SK-N-SH treated with all-trans-retinoic acid at 6 μM for 48 hours (cell line): ENCODE measurements at regions not wholly inside any gene's neighbourhood (a gene's known extent, or its start where the extent isn't known, plus 50 kb on each side); places are given as distances from the start of the nearest gene placed in this dataset.
"Not testable (repeated sequence)": the region's sequence is repeated elsewhere in the genome, so short reads cannot be mapped to it uniquely, and the experiment has no call there.

ENCODE experiments used
- ATAC-seq: fragments of 200-7000 bp; cut with Tn5 transposase; 3 replicates; pipeline ENCODE4 v1.9.1; 2020; ENCODE audit warnings: mild to moderate bottlenecking, moderate library complexity
- ARNTL ChIP-seq: fragments of 450-650 bp; formaldehyde crosslinking; IDR thresholded peaks from 2 replicates; pipeline ENCODE4 v1.5.0; 2020; ENCODE audit warnings: low read depth, mild to moderate bottlenecking, moderate library complexity, borderline replicate concordance
- BACH2 ChIP-seq: fragments of 250-450 bp; sonication (Bioruptor Pico); IDR thresholded peaks from 2 replicates; pipeline ENCODE4 v1.9.0; 2021; ENCODE audit warnings: mild to moderate bottlenecking, borderline replicate concordance
- CSDC2 ChIP-seq: fragments of 250-450 bp; sonication (Bioruptor Pico); IDR thresholded peaks from 2 replicates; pipeline ENCODE4 v1.5.0; 2020; ENCODE audit warnings: mild to moderate bottlenecking, moderate library complexity
- CSRNP3 ChIP-seq: fragments of 250-450 bp; sonication (Bioruptor Pico); IDR thresholded peaks from 2 replicates; pipeline ENCODE4 v1.5.1; 2021; ENCODE audit warnings: mild to moderate bottlenecking, moderate library complexity
- GLIS3 ChIP-seq: fragments of 250-450 bp; sonication (Bioruptor Pico); IDR thresholded peaks from 2 replicates; pipeline ENCODE4 v1.5.0; 2020; ENCODE audit warnings: mild to moderate bottlenecking, moderate library complexity
- ISL1 ChIP-seq: fragments of 250-450 bp; sonication (Bioruptor Pico); IDR thresholded peaks from 2 replicates; pipeline ENCODE4 v2.1.2; 2022; ENCODE audit warnings: mild to moderate bottlenecking, moderate library complexity
- OSR1 ChIP-seq: fragments of 250-450 bp; sonication (Bioruptor Pico); IDR thresholded peaks from 2 replicates; pipeline ENCODE4 v1.8.0; 2022; ENCODE audit warnings: moderate library complexity, mild to moderate bottlenecking, inconsistent platforms
- PATZ1 ChIP-seq: fragments of 250-450 bp; sonication (Bioruptor Pico); IDR thresholded peaks from 2 replicates; pipeline ENCODE4 v1.8.0; 2020; ENCODE audit warnings: mild to moderate bottlenecking, moderate library complexity, borderline replicate concordance
- POU6F1 ChIP-seq: fragments of 250-450 bp; sonication (Bioruptor Pico); IDR thresholded peaks from 2 replicates; pipeline ENCODE4 v1.8.0; 2021; ENCODE audit warnings: low read depth, mild to moderate bottlenecking, moderate library complexity, borderline replicate concordance
- PPARA ChIP-seq: fragments of 250-450 bp; sonication (Bioruptor Pico); IDR thresholded peaks from 2 replicates; pipeline ENCODE4 v1.5.0; 2020; ENCODE audit warnings: mild to moderate bottlenecking, borderline replicate concordance
- RARB ChIP-seq: fragments of 250-450 bp; sonication (Bioruptor Pico); IDR thresholded peaks from 2 replicates; pipeline ENCODE4 v1.8.0; 2021; ENCODE audit warnings: mild to moderate bottlenecking, moderate library complexity
- SNAI2 ChIP-seq: fragments of 250-450 bp; sonication (Bioruptor Pico); IDR thresholded peaks from 2 replicates; pipeline ENCODE4 v1.5.0; 2020; ENCODE audit warnings: mild to moderate bottlenecking, moderate library complexity
- TCF4 ChIP-seq: fragments of 250-450 bp; sonication (Bioruptor Pico); IDR thresholded peaks from 2 replicates; pipeline ENCODE4 v1.8.0; 2021; ENCODE audit warnings: mild to moderate bottlenecking, moderate library complexity, borderline replicate concordance
- TOX ChIP-seq: fragments of 250-450 bp; sonication (Bioruptor Pico); IDR thresholded peaks from 2 replicates; pipeline ENCODE4 v1.8.0; 2021; ENCODE audit warnings: mild to moderate bottlenecking, moderate library complexity, borderline replicate concordance
- TSHZ2 ChIP-seq: fragments of 250-450 bp; sonication (Bioruptor Pico); IDR thresholded peaks from 2 replicates; pipeline ENCODE4 v1.5.0; 2020; ENCODE audit warnings: mild to moderate bottlenecking, moderate library complexity
- ZC3H10 ChIP-seq: fragments of 250-450 bp; sonication (Bioruptor Pico); IDR thresholded peaks from 2 replicates; pipeline ENCODE4 v1.5.1; 2021; ENCODE audit warnings: mild to moderate bottlenecking, moderate library complexity
- ZFP3 ChIP-seq: fragments of 250-450 bp; sonication (Bioruptor Pico); IDR thresholded peaks from 2 replicates; pipeline ENCODE4 v1.5.0; 2020; ENCODE audit warnings: mild to moderate bottlenecking, moderate library complexity
- ZFP30 ChIP-seq: fragments of 450-650 bp; formaldehyde crosslinking; IDR thresholded peaks from 2 replicates; pipeline ENCODE4 v1.5.0; 2022; ENCODE audit warnings: mild to moderate bottlenecking, moderate library complexity
- ZNF565 ChIP-seq: fragments of 450-650 bp; formaldehyde crosslinking; conservative IDR thresholded peaks from 2 replicates; pipeline ENCODE4 v1.5.0; 2020; ENCODE audit warnings: low read depth, mild to moderate bottlenecking, moderate library complexity
- ZNF70 ChIP-seq: fragments of 450-650 bp; formaldehyde crosslinking; IDR thresholded peaks from 2 replicates; pipeline ENCODE4 v1.5.0; 2020; ENCODE audit warnings: mild to moderate bottlenecking, moderate library complexity
- ZNF8 ChIP-seq: fragments of 450-650 bp; formaldehyde crosslinking; IDR thresholded peaks from 2 replicates; pipeline ENCODE4 v1.5.0; 2020; ENCODE audit warnings: mild to moderate bottlenecking, moderate library complexity

GRCh38 chr3:153372326-153372725 lies 210.3 kb downstream of the RAP2B start:
- TF ChIP-seq OSR1 (CRISPR knock-in tag), result no peak
- TF ChIP-seq ZNF70 (CRISPR knock-in tag), result no peak
- no peak for TF ChIP-seq TSHZ2 (CRISPR knock-in tag)
- no peak for TF ChIP-seq GLIS3
- no peak for TF ChIP-seq ARNTL (CRISPR knock-in tag)
- TF ChIP-seq ZNF8, result no peak
- TF ChIP-seq SNAI2, result no peak
- TF ChIP-seq PATZ1, result no peak
- no peak for TF ChIP-seq POU6F1 (CRISPR knock-in tag)
- no peak for TF ChIP-seq PPARA
- no peak for TF ChIP-seq TCF4 (CRISPR knock-in tag)
- no peak for TF ChIP-seq ZC3H10 (CRISPR knock-in tag)
- no peak for TF ChIP-seq CSDC2 (CRISPR knock-in tag)
- TF ChIP-seq TOX (CRISPR knock-in tag), result no peak
- TF ChIP-seq BACH2 (CRISPR knock-in tag), result no peak
- TF ChIP-seq ZNF565, result no peak
- no peak for TF ChIP-seq ZFP30 (CRISPR knock-in tag)
- TF ChIP-seq ISL1 (CRISPR knock-in tag), result no peak
- no peak for TF ChIP-seq CSRNP3 (CRISPR knock-in tag)
- no peak for ATAC-seq

GRCh38 chr3:153373606-153374005 lies 211.6 kb downstream of the RAP2B start:
- TF ChIP-seq ZNF8, result no peak
- TF ChIP-seq ZC3H10 (CRISPR knock-in tag), result no peak
- TF ChIP-seq ZFP3, result no peak
- TF ChIP-seq TSHZ2 (CRISPR knock-in tag), result no peak
- TF ChIP-seq PATZ1, result no peak
- no peak for TF ChIP-seq ZNF70 (CRISPR knock-in tag)
- no peak for TF ChIP-seq TCF4 (CRISPR knock-in tag)
- TF ChIP-seq SNAI2, result no peak
- no peak for TF ChIP-seq ZNF565
- no peak for TF ChIP-seq BACH2 (CRISPR knock-in tag)
- no peak for TF ChIP-seq RARB (CRISPR knock-in tag)
- TF ChIP-seq ZFP30 (CRISPR knock-in tag), result no peak
- TF ChIP-seq, all 23 proteins: peak for 0
- ATAC-seq, result no peak

- not testable (repeated sequence) for ATAC-seq
Measured at GRCh38 chr3:153378366-153378765, 216.3 kb downstream of the RAP2B start.
